DOHH2 (cell line): ENCODE measurements at regions not wholly inside any gene's neighbourhood (a gene's known extent, or its start where the extent isn't known, plus 50 kb on each side); places are given as distances from the start of the nearest gene placed in this dataset.

ENCODE experiments used
- H3F3A ChIP-seq: fragments of 200-600 bp; sonication (generic), shearing (Covaris generic); 2 replicates; pipeline ENCODE4 v1.6.0; 2016; ENCODE audit warnings: antibody characterized with exemption, mild to moderate bottlenecking; ENCODE audit not compliant: control insufficient read depth, insufficient read depth
- H3K27ac ChIP-seq: fragments of 200-600 bp; sonication (generic); 2 replicates; pipeline ENCODE4 v1.5.1; 2014; ENCODE audit warnings: low read depth, mild to moderate bottlenecking, low read length, moderate library complexity
- H3K27me3 ChIP-seq: fragments of 200-600 bp; sonication (generic); 2 replicates; pipeline ENCODE4 v1.6.1; 2014; ENCODE audit warnings: mild to moderate bottlenecking, low read length, mixed read lengths; ENCODE audit not compliant: control insufficient read depth
- H3K36me3 ChIP-seq: fragments of 200-600 bp; sonication (generic); 2 replicates; pipeline ENCODE4 v1.6.1; 2014; ENCODE audit warnings: mild to moderate bottlenecking, low read length, moderate library complexity, mixed read lengths; ENCODE audit not compliant: control insufficient read depth
- H3K4me1 ChIP-seq: fragments of 200-600 bp; sonication (generic); 2 replicates; pipeline ENCODE4 v1.6.1; 2014; ENCODE audit warnings: mild to moderate bottlenecking, low read length, mixed read lengths; ENCODE audit not compliant: control insufficient read depth
- H3K4me2 ChIP-seq: fragments of 200-600 bp; sonication (generic); 2 replicates; pipeline ENCODE4 v1.6.0; 2014; ENCODE audit warnings: mild to moderate bottlenecking, low read length, moderate library complexity
- H3K4me3 ChIP-seq: fragments of 200-600 bp; sonication (generic); 2 replicates; pipeline ENCODE4 v1.5.1; 2014; ENCODE audit warnings: mild to moderate bottlenecking, low read length, mixed read lengths
- H3K79me2 ChIP-seq: fragments of 200-600 bp; sonication (generic); 2 replicates; pipeline ENCODE4 v1.6.1; 2014; ENCODE audit warnings: mild to moderate bottlenecking, low read length, mixed read lengths; ENCODE audit not compliant: control insufficient read depth
- H3K9me2 ChIP-seq: fragments of 200-600 bp; sonication (generic); replicated peaks from 2 replicates; pipeline ENCODE4 v1.6.1; 2014; ENCODE audit warnings: mild to moderate bottlenecking, low read length, mixed read lengths; ENCODE audit not compliant: control insufficient read depth
- H3K9me3 ChIP-seq: fragments of 200-600 bp; sonication (generic); 2 replicates; pipeline ENCODE4 v1.6.1; 2014; ENCODE audit warnings: antibody characterized with exemption, low read length, mixed read lengths; ENCODE audit not compliant: control insufficient read depth, insufficient read depth
- H4K20me1 ChIP-seq: fragments of 200-600 bp; sonication (generic); 2 replicates; pipeline ENCODE4 v1.6.0; 2014; ENCODE audit warnings: low read depth, mild to moderate bottlenecking, antibody characterized with exemption, low read length, moderate library complexity; ENCODE audit not compliant: control insufficient read depth, insufficient read depth
- CTCF ChIP-seq: fragments of 200-600 bp; sonication (generic); IDR thresholded peaks from one replicate; pipeline ENCODE4 v1.5.1; 2014; ENCODE audit warnings: antibody characterized with exemption, mild to moderate bottlenecking, low read depth, low read length; ENCODE audit not compliant: poor library complexity, severe bottlenecking
- EZH2phosphoT487 ChIP-seq: fragments of 200-600 bp; sonication (generic); IDR thresholded peaks from 2 replicates; pipeline ENCODE4 v1.6.1; 2017; ENCODE audit warnings: borderline replicate concordance, mild to moderate bottlenecking, antibody characterized with exemption, low read length, moderate library complexity, mixed read lengths

- no peaks in the 10 kb centered on the region for H4K20me1 ChIP-seq
- no peak overlapping the region for H3K4me2 ChIP-seq
- no peaks in the 10 kb centered on the region for H3K4me1 ChIP-seq
- no peaks in the 10 kb centered on the region for H3F3A ChIP-seq
- H3K9me3 ChIP-seq, result no peaks in the 10 kb centered on the region
- no peaks in the 10 kb centered on the region for H3K36me3 ChIP-seq
- no peaks in the 10 kb centered on the region for H3K9me2 ChIP-seq
- no peak for TF ChIP-seq CTCF
- TF ChIP-seq EZH2phosphoT487, result no peak
- H3K27ac ChIP-seq, result no peak overlapping the region
- H3K27me3 ChIP-seq, result peaks cover 3% of the 10 kb centered on the region; the same call in 1 of the 2 replicates
- no peaks in the 10 kb centered on the region for H3K79me2 ChIP-seq
- H3K4me3 ChIP-seq, result no peak overlapping the region
These were observed 112.6 kb downstream of the CDC5L start for GRCh38 chr6:44500074-44500473.

- no peaks in the 10 kb centered on the region for H3K4me1 ChIP-seq
- H3K27ac ChIP-seq, result no peak overlapping the region
- H3K79me2 ChIP-seq, result no peaks in the 10 kb centered on the region
- no peaks in the 10 kb centered on the region for H3K9me3 ChIP-seq
- H3K4me2 ChIP-seq, result no peak overlapping the region
- H3F3A ChIP-seq, result no peaks in the 10 kb centered on the region
- TF ChIP-seq EZH2phosphoT487, result no peak
- no peak for TF ChIP-seq CTCF
- H4K20me1 ChIP-seq, result no peaks in the 10 kb centered on the region
- H3K36me3 ChIP-seq, result no peaks in the 10 kb centered on the region
- no peaks in the 10 kb centered on the region for H3K9me2 ChIP-seq
- no peak overlapping the region for H3K4me3 ChIP-seq
- H3K27me3 ChIP-seq, result peaks cover 3% of the 10 kb centered on the region; the same call in 1 of the 2 replicates
These were observed 116.0 kb downstream of the CDC5L start for GRCh38 chr6:44503471-44503870.

- H3K79me2 ChIP-seq, result no peaks in the 10 kb centered on the region
- H3K27ac ChIP-seq, result no peak overlapping the region
- no peak overlapping the region for H3K4me2 ChIP-seq
- H3K4me3 ChIP-seq, result no peak overlapping the region
- H3K27me3 ChIP-seq, result peaks cover 3% of the 10 kb centered on the region; the same call in 1 of the 2 replicates
- no peaks in the 10 kb centered on the region for H3K4me1 ChIP-seq
- no peaks in the 10 kb centered on the region for H3F3A ChIP-seq
- no peaks in the 10 kb centered on the region for H4K20me1 ChIP-seq
- TF ChIP-seq CTCF (no peak), EZH2phosphoT487 (no peak)
- no peaks in the 10 kb centered on the region for H3K36me3 ChIP-seq
- H3K9me2 ChIP-seq, result no peaks in the 10 kb centered on the region
- H3K9me3 ChIP-seq, result no peaks in the 10 kb centered on the region
These were observed 116.8 kb downstream of the CDC5L start for GRCh38 chr6:44504301-44504791.
